Neural progenitor cell (in vitro differentiated cells): ENCODE measurements at regions not wholly inside any gene's neighbourhood (a gene's known extent, or its start where the extent isn't known, plus 50 kb on each side); places are given as distances from the start of the nearest gene placed in this dataset.

Experiments used
- CTCF ChIP-seq: fragments of 200-600 bp; sonication (generic); IDR thresholded peaks from 2 replicates; pipeline ENCODE4 v1.5.1; 2017; ENCODE audit warnings: antibody characterized with exemption, mild to moderate bottlenecking
- EZH2phosphoT487 ChIP-seq: fragments of 200-600 bp; sonication (generic); IDR thresholded peaks from 2 replicates; pipeline ENCODE4 v1.6.1; 2017; ENCODE audit warnings: antibody characterized with exemption

GRCh38 chr1:163436140-163436812 lies 114.5 kb downstream of the NUF2 start:
- TF ChIP-seq CTCF: no peak
- TF ChIP-seq EZH2phosphoT487: no peak
